Nephron (organoid): ENCODE measurements at regions not wholly inside any gene's neighbourhood (a gene's known extent, or its start where the extent isn't known, plus 50 kb on each side); places are given as distances from the start of the nearest gene placed in this dataset.

Source experiments
- H3K27ac Mint-ChIP-seq, 3 experiments: 2 replicates each; pipeline ENCODE4 v1.8.0; 2020; ENCODE audit warnings: mixed read lengths in 3 of 3, mild to moderate bottlenecking in 2 of 3, moderate library complexity in 1 of 3
- H3K27me3 Mint-ChIP-seq: 2 replicates; pipeline ENCODE4 v1.8.0; 2021; ENCODE audit warnings: low read depth, mild to moderate bottlenecking, moderate library complexity, mixed read lengths
- H3K36me3 Mint-ChIP-seq: 2 replicates; pipeline ENCODE4 v1.8.0; 2020; ENCODE audit warnings: low read depth, mixed read lengths
- H3K4me1 Mint-ChIP-seq: 2 replicates; pipeline ENCODE4 v1.8.0; 2020; ENCODE audit warnings: mixed read lengths
- H3K4me3 Mint-ChIP-seq, 3 experiments: 2 replicates each; pipeline ENCODE4 v1.8.0; 2020; ENCODE audit warnings: mild to moderate bottlenecking in 3 of 3, mixed read lengths in 3 of 3, moderate library complexity in 2 of 3
- H3K9me3 Mint-ChIP-seq: 2 replicates; pipeline ENCODE4 v1.8.0; 2020; ENCODE audit warnings: mixed read lengths
- TF ChIP-seq, protein P1 (sequence below), 3 experiments: fragments of 200-600 bp; sonication (generic); IDR thresholded peaks; one replicate each; pipeline ENCODE4 v1.5.0; 2021; ENCODE audit warnings: antibody characterized with exemption in 3 of 3; ENCODE audit not compliant: unreplicated experiment in 3 of 3

DNA sequence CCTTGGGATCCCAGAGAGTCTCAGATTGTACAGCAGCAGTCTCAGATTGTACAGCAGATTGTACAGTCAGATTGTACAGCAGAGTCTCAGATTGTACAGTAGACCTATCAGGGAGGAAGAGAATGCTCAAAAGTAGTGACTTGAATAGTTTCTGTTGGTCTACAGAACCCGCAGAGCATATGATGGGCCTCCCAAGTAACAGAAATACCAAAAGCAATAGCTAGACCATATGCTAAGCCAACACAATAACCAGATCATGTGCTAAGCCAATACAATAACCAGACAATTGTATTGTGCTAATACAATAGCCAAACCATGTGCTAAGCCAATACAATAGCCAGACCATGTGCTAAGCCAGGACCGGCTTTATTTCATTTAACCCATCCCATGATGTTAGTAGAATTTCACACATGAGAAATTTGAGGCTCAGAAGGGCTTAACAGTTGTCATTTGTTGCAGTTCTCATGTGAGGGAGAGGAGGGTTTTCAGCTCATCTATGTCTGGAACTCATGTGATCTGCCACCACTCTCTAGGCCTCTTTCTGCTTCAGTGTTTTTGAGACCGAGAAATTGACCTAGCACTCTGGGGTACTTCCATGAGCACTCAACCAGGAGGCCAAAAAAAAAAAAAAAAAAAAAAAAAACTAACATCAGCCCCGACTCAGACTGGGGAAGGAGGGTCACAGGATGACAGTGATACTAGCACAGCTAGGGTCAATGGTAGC is 144.0 kb downstream of the SOX9 start:
- Mint-ChIP-seq H3K9me3 (peaks cover 7% of the 10 kb centered on the region), H3K36me3 (peaks cover 3% of the 10 kb centered on the region), H3K4me1 (peaks cover 18% of the 10 kb centered on the region), H3K4me3 (no peak overlapping the region), H3K27ac (no peak overlapping the region), H3K27me3 (peaks cover 40% of the 10 kb centered on the region)
- TF ChIP-seq, protein P1, sequence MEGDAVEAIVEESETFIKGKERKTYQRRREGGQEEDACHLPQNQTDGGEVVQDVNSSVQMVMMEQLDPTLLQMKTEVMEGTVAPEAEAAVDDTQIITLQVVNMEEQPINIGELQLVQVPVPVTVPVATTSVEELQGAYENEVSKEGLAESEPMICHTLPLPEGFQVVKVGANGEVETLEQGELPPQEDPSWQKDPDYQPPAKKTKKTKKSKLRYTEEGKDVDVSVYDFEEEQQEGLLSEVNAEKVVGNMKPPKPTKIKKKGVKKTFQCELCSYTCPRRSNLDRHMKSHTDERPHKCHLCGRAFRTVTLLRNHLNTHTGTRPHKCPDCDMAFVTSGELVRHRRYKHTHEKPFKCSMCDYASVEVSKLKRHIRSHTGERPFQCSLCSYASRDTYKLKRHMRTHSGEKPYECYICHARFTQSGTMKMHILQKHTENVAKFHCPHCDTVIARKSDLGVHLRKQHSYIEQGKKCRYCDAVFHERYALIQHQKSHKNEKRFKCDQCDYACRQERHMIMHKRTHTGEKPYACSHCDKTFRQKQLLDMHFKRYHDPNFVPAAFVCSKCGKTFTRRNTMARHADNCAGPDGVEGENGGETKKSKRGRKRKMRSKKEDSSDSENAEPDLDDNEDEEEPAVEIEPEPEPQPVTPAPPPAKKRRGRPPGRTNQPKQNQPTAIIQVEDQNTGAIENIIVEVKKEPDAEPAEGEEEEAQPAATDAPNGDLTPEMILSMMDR (IDR thresholded peaks at IDR 0.05; ENCODE audit: unreplicated experiment in 3 of 3), result no peak

- TF ChIP-seq, protein P1 (IDR thresholded peaks at IDR 0.05; ENCODE audit: unreplicated experiment in 3 of 3), result no peak
- peaks cover 3% of the 10 kb centered on the region for H3K36me3 Mint-ChIP-seq
- peak overlapping the region in 1 of 3 experiments; percentile 30 for H3K27ac Mint-ChIP-seq
- peaks cover 31% of the 10 kb centered on the region for H3K4me1 Mint-ChIP-seq
- peaks cover 43% of the 10 kb centered on the region for H3K27me3 Mint-ChIP-seq
- no peak overlapping the region for H3K4me3 Mint-ChIP-seq
- peaks cover 6% of the 10 kb centered on the region for H3K9me3 Mint-ChIP-seq
Observed at GRCh38 chr17:72266112-72266775, 145.4 kb downstream of the SOX9 start.

DNA sequence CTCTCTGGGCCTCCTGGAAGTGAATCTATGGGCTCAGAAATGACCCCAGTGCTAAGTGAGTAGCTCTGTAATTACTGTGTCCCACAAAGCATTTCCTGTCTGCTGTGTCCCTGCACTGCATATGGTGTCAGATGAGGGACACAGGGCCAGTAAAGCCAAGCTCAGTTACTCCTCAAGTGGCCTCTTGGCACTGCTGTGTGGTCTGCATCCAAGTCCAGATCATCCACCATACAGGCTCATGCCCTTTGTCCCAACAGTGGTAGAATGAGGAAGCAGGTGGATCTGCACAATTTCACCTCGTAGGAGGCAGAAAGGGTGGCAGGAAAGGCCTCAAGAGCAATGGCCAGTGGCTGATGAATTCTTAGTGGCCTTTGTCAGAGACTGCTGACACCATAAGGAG is 146.8 kb downstream of the SOX9 start:
- H3K27ac Mint-ChIP-seq, result no peak overlapping the region
- no peaks in the 10 kb centered on the region for H3K9me3 Mint-ChIP-seq
- H3K4me1 Mint-ChIP-seq, result peaks cover 31% of the 10 kb centered on the region
- H3K36me3 Mint-ChIP-seq, result no peaks in the 10 kb centered on the region
- H3K4me3 Mint-ChIP-seq, result no peak overlapping the region
- TF ChIP-seq, protein P1 (IDR thresholded peaks at IDR 0.05; ENCODE audit: unreplicated experiment in 3 of 3), result no peak
- peaks cover 44% of the 10 kb centered on the region for H3K27me3 Mint-ChIP-seq

GRCh38 chr17:72268431-72268830 is 147.6 kb downstream of the SOX9 start:
- TF ChIP-seq, protein P1 (IDR thresholded peaks at IDR 0.05; ENCODE audit: unreplicated experiment in 3 of 3), result no peak
- Mint-ChIP-seq H3K27me3 (peaks cover 48% of the 10 kb centered on the region), H3K27ac (no peak overlapping the region), H3K9me3 (no peaks in the 10 kb centered on the region), H3K4me1 (peaks cover 38% of the 10 kb centered on the region), H3K4me3 (no peak overlapping the region), H3K36me3 (no peaks in the 10 kb centered on the region)

- Mint-ChIP-seq H3K9me3 (peaks cover 4% of the 10 kb centered on the region), H3K27me3 (peaks cover 42% of the 10 kb centered on the region), H3K27ac (no peak overlapping the region), H3K4me1 (peaks cover 39% of the 10 kb centered on the region), H3K4me3 (no peak overlapping the region), H3K36me3 (no peaks in the 10 kb centered on the region)
- TF ChIP-seq, protein P1 (IDR thresholded peaks at IDR 0.05; ENCODE audit: unreplicated experiment in 3 of 3), result no peak
Observed at GRCh38 chr17:72270273-72270924, 149.6 kb downstream of the SOX9 start.
